HG02840 (cell line): ENCODE measurements at regions not wholly inside any gene's neighbourhood (a gene's known extent, or its start where the extent isn't known, plus 50 kb on each side); places are given as distances from the start of the nearest gene placed in this dataset.

Source experiments
- ATAC-seq: cut with Tn5 transposase; IDR thresholded peaks from one replicate; pipeline ENCODE4 v1.9.1; 2021; ENCODE audit warnings: mild to moderate bottlenecking, moderate library complexity, moderate number of reproducible peaks; ENCODE audit not compliant: unreplicated experiment, low FRiP score

DNA sequence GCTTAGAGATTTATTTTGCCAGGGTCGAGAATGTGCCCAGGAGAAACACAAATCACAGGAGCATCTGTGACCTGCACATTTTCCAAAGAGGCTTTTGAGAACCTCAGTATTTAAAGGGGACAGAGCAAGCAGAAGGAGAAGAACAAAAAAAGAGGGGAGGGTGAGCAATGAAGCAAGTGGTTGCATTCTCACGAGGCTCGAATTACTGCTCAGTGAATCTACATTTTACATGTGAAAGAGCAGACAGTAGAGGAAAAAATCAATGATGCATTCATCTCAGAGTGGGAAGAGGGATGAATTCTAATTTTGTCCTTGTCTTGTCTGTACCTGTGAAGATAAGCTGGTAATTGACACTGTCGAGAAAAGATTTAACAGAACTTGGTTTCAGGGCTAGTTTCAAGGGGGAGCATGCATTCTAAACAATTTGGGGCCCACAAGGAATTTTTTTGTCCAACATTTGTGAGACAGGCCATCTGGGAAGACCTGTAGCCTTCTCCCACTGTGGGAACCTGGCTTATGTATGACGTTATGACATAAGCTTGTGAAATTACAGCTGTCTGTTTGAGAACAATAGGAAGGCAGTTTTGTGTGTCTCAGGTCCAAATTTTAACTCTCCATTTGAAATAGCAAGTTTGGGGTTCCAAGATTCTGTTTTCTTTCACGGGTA is 855.1 kb downstream of the SLITRK5 start:
- no peak for ATAC-seq

DNA sequence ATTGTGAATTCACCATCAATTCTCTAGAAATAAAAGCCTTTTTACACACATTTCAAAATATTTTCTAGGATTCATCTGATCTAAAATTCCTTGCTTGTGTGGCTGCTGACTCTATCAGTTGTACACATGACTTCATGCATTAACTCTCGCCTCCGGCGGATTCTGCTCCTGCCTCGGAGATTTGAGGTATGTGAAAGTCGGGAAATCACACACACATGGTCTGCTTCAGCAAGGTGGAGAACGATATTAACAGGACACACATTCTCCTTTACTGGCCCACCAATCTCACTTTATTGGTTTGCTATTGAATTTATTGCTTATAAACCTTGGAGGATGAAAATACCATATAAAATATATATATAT is 855.7 kb downstream of the SLITRK5 start:
- no peak for ATAC-seq

DNA sequence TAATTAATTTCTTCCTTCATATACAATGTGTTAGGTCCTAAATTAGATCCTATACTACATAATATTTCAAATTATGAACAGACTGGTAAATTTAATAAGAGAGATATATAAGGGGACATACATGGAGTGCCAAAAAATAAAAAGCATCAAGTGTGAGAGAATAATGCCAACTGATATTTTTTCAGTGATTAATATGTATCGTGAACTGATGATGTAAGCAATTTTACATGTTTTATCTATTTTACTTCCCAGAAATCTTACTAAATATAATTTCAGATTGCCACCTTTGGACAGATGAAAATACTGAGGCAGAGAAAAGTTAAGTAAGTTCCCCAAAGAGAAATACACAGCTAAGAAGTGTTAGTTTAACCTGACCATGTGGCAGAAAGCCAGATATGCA is 870.8 kb downstream of the SLITRK5 start:
- no peak for ATAC-seq

DNA sequence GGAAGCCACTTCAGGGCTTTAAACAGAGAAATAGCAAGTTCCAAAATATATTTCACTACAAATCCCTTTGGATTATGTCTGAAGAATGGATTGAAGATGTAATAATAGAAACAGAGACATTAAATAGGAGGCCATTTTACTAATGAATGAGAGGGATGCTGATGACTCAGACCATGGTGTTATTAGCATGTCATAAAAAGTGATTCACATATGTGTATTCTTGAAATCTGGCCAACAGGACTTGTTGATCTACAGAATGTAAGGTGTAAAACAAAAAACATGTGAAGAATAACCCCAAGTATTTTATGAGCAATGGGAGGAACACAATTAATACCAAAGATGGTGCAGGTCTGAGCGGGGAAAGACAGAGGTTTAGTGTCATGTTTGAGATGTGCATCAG is 873.7 kb downstream of the SLITRK5 start:
- no peak for ATAC-seq

DNA sequence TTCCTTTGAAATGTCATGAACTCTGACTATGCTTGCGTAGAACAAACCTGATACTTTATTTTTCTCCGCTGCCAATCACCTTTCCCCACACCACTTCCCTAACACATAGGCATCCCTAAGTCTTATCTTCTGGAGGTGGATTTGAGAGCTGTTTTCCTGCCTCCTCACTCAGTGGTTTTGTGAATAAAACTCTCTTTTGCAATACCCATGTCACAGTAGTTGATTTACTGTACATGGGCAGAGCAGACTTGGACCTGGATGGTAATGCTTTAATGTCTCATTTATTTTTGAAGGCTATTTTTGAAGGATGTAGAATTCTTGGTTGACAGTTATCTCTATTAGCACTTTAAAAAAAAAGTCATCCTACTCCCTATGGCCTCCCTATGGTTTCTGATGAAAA is 881.8 kb downstream of the SLITRK5 start:
- ATAC-seq, result no peak

GRCh38 chr13:88565566-88565965 is 894.4 kb downstream of the SLITRK5 start:
- no peak for ATAC-seq

- ATAC-seq, result no peak
These were observed 914.7 kb downstream of the SLITRK5 start for GRCh38 chr13:88585861-88586260.

DNA sequence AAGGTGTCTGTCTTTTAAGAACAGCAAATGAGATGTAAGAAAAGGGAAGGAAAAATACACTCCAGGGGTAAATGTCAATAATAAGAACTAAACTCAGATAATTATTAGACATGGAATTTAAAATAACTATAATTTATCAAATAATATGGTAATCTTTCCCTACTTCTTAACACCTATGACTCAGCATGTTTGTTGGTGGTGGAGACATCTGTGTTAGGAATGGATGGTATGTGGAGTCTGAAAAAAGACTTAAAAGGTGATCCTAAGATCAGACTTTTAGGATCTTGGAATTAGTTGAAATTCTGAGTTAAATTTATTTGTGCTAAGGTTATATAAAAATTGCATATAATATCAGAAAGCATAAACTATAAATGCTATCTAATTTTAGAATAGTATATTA is 915.1 kb downstream of the SLITRK5 start:
- ATAC-seq, result no peak

- ATAC-seq, result no peak
These were observed 919.4 kb downstream of the SLITRK5 start for GRCh38 chr13:88590574-88590973.

DNA sequence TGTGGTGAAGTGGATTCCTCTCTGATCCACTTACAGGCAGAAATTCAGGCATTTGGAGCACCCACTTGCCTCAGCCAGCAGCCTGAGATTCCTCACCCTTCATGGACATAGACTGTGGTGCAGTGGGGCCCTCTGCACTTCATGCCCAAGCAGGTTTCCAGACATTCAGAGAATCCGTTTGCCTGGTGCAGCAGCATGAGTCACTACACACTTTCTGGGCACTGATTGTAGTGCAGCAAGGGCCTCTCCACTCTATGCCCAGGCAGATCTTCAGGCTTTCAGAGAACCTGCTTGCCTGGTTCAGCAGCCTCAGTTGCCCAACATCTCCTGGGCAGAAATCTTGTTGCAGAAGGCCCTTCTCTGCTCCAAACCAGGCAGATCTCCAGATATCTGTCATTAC is 920.9 kb downstream of the SLITRK5 start:
- no peak for ATAC-seq

DNA sequence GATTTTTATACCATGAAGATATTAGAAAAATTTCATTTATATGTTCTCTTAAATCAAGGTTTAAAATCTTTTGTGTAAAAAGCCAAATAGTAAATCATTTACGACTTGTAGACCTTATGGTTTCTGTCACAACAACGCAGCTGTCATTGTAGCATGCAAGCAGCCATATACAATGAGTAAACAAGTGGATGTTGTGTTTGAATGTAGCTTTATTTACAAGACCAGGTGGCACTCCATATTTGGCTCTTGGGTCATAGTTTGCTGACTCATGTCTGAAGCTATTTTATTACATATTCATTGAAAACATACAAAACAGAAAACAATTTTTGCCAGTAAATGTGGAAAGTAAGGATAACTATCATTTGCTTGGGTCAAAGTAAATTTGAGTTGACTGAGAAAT is 930.8 kb downstream of the SLITRK5 start:
- no peak for ATAC-seq

DNA sequence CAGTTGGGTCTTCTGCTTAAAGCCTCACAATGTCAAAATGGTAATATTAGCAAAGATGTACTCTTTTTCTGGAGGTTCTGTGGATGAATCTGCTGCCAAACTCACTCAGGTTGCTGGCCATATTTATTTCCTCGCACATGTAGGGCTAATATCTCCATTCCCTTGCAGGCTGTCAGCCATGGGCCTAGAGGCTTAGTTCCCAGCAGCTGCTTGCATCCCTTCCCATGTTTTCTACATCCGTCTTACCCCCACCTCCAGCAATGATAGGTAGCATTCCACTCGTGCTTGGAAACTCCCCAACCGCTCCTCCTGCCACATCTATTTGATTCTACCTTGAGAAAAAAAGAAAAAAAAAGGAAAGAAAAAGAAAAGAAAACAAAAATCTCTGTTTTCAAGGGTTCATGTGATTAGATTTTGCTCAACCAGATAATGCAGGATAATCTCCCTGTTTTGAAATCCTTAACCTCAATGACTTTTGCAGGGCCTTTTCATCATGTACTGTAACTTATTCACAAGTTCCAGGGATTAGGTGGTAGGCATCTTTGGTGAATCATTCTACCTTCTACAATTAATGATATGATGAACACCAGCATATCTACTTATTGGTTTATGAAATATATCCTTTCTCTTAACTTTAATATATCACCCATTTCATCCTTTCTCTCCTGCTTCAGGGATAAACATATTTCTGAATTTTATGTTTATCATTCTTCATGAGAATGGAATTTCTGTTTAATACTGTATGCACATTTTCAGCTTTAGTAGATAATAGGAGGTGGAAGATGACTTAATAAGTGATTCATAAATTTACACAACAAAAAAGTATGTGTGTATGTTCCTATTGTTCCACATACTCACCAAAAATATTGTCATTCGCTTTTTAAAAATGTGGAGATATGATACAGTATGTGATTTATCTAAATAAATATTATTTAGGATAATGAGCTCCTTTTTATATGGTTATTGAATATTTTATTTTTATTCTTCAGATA is 931.9 kb downstream of the SLITRK5 start:
- ATAC-seq, result no peak

DNA sequence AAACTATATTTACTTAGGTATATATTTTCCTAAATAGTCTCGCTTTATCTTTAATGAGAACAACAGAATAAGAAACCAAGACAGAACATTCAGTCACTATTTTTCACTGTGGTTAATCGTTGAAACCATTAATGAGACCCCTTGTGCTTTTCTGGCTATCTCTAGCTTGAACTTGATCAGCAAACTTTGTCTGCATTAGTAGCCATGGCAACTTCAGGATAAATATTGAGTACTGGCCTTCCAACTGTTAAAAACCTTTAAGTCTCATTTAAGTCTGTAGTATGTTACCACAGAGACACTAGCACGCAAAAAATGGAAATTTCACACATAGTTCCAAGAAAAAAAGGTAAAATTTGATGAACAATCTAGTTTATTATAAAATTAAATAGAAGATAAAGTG is 946.0 kb downstream of the SLITRK5 start:
- ATAC-seq, result no peak

DNA sequence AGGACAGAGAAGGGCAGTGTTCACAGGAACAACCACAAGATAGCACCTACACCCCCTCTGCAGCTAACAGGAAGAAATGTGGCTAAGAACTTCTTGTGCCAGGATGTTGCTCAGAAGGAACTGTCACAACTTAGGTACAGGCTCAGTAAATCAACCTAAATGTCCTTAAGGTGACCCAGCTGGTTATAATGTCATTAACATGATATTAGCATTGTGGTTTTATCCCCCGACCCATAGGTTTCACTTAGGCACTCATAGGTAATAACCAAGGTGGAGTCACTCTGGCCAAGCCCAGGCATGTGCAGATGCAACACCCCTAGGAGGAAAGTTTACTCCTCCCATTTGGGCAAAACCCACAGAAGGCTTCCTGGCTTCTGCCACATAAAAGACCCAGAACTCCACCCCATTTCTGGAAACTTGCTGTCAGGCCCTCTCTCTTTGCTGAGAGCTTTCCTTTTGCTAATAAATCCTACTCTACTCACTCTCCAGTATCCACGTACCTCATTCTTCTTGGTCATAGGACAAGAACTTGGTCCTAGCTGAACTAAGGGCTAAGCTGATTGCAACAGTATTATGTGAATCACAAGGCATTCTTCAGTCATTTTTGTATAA is 951.3 kb downstream of the SLITRK5 start:
- ATAC-seq, result no peak

DNA sequence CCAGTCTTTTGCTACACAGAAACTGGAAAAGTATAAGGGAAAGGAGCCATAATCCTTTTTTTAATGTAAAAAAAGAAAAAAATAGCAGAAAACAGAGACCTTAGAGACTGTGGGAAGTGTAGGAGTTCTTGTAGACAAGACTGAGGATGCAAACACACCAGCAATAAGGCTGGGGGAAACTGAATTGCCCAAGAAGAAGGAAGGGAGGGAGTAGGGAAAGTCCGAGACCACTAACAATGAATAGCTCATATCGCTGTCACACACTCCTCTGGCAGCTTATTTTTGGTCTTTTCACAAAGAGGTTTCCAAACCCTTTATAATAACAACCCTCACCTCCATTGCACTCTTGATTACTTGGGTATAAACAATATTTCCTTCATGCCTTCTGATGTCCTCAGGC is 952.0 kb downstream of the SLITRK5 start:
- no peak for ATAC-seq

DNA sequence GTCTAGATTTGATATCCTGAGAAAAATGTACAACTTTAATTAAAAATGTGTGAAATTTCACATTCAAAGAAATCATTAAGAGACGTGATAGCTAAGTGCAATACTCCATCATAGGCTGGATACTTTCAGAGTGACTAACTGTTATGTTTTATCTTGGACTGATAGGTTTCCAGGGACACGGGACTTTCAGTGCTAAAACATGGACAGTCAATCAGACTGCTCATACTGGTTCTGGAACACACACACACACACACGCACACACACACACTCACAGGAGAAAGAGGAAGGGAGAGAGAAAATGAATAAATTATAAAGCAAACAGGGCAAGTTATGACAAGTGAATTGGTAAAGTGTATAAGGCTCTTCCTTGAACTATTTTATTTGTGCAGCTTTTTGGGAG is 955.9 kb downstream of the SLITRK5 start:
- ATAC-seq, result no peak

DNA sequence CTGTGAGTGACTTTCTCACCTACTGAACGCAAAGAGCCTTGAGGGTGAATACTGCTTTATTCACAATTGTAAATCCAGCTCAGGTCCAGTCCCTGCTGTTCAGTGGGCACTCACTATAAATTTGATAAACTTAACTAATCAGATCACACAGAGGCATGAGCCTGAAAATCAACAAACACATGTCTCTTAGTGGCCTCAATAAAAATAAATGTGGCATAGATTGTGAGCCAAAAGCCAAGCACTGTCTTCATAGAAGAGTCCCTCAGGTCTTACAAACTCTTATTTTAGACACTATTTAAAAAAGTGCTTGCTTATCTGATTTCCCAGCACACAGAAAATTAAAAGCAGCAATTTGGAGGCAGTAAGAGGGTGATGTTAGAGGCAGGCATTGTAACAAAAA is 957.7 kb downstream of the SLITRK5 start:
- ATAC-seq, result no peak

GRCh38 chr13:88637935-88638334 is 966.8 kb downstream of the SLITRK5 start:
- no peak for ATAC-seq

DNA sequence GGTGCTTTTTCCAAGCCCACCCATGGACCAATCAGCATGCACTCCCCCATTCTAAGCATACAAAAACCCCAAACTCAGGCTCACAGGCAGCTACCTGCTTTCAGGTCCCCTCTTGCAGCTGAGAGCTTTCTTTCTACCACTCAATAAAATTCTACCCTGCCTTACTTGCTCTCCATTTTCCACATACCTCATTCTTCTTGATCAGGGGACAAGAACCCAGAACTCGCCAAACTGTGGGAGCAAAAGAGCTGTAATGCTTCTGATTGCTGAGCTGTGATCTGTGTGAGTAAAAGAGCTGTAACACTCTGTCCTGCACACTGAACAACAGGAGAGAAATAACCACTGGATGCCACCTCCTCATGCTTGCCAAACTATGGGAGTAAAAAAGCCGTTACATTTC is 972.1 kb downstream of the SLITRK5 start:
- ATAC-seq, result no peak

DNA sequence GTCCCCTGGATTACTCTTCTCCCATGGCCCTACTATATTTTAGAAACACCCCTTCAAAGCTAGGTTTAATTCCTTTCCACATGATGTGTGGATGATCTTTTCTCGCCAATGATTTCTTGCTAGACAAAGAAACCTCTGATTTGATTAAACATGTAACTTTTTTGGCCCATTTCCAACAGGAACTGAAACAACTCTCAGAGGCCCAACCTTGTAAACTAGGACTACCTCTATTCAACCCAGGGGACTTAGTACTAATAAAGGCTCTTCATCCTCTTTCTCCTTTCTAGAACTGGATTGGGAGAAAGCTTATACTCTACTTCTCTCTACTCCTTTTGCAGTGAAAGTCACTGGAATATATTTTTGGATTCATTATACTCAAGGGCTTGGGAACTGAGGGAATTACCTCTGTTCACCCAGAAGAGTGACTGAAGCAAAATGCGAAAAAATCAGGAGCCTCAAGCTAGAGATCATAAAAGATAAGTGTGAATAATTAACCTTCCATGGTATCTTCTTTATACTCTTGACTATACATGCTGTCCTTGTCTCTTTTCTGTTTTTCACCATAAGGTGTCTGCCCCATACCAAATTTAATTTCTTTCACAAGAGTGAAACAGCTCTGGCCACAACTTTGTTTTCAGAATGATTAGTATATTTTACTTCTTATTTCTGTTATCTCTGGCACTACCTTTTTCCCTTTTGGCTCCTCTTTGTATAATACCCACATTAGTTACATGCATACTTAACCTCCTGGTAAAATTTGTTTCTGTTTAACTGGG is 977.6 kb downstream of the SLITRK5 start:
- no peak for ATAC-seq

GRCh38 chr13:88649855-88650254 is 978.7 kb downstream of the SLITRK5 start:
- no peak for ATAC-seq
